Activated CD4-positive, CD25-positive, alpha-beta regulatory T cell treated with anti-CD3 and anti-CD28 coated beads, Interleukin-2, amount 50 U/mL, for 24 hours (primary cell): ENCODE measurements at regions not wholly inside any gene's neighbourhood (a gene's known extent, or its start where the extent isn't known, plus 50 kb on each side); places are given as distances from the start of the nearest gene placed in this dataset.
"Not testable (repeated sequence)": the region's sequence is repeated elsewhere in the genome, so short reads cannot be mapped to it uniquely, and the experiment has no call there.

Experiments
- ATAC-seq, 2 donors: fragments of 150-1000 bp; cut with Tn5 transposase; one replicate each; pipeline ENCODE4 v1.10.0; 2021; ENCODE audit warnings: mild to moderate bottlenecking in 1 of 2, moderate library complexity in 1 of 2

DNA sequence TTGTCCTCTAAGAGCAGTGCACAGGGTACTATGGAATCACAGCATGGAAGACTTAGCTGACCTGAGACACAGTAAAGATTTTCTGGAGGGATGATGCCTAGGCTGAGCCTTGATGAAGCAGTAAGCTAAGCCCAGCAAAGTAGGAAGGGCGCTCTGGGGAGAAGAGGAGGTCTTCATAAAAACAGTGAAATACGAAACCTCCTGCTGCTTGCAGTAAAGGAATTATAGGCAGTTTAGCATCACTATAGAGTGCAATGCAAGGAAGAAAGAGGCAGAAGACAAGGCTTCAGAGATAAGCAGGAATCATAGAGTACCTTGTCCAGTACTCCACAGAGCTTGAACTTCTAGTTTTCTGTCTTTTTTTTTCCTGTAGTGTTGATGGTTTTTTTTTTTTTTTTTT is 555.7 kb upstream of the CADM1 start:
- ATAC-seq, result no peak

DNA sequence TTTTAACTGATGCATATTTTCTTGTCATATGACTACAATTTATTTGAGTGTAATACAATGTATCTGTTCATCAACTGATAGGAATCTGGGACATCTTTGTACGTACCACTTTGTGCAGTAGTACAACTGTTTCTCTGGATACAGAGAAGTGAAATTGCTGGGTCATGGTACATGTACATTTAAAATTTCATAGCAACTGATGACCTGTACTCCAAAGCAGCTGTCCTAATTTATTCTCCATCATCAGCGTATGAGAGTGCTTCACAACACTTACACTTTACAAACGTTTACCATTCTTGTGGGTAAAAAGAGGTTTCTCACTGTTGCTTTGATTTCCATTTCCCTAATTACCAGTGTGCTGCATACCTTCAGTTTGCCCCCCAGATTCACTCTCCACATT is 552.8 kb upstream of the CADM1 start:
- ATAC-seq, result no peak

DNA sequence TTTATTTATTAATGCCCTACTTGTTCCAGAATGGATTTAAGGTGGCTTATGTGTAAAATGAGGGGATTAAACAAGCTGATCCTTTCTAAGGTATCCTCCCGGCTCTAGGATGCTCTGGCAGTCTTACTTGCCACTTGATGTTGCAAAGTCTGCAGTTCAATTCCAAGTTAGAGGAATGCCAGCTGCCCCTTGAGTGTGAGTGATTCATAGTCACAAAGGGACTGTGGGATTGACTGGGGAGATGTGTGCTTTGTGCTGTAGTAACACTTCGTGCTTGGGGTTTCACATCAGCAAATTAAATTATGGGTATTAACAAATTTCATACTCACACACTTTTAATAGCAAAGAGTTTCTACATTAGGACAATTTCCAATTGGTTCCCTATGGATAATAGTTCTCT is 550.8 kb upstream of the CADM1 start:
- ATAC-seq, result no peak

DNA sequence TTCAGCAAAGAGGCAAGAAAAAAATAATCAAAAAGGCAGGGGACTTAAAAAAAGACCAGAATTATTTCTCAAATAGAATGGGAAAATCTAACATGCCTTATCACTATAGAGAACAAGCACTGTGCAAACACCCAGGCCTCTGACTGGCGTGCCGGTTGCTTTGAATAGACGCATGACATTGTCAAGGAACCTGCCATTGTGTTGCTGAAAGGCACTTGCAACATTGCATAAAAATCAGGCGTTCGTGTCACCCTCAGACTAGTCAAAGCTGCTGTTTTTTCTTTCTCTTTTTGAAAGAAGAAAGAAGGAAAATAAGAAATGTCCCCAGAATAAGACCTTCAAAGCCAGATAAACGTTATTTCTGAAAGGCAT is 549.3 kb upstream of the CADM1 start:
- ATAC-seq, result no peak

DNA sequence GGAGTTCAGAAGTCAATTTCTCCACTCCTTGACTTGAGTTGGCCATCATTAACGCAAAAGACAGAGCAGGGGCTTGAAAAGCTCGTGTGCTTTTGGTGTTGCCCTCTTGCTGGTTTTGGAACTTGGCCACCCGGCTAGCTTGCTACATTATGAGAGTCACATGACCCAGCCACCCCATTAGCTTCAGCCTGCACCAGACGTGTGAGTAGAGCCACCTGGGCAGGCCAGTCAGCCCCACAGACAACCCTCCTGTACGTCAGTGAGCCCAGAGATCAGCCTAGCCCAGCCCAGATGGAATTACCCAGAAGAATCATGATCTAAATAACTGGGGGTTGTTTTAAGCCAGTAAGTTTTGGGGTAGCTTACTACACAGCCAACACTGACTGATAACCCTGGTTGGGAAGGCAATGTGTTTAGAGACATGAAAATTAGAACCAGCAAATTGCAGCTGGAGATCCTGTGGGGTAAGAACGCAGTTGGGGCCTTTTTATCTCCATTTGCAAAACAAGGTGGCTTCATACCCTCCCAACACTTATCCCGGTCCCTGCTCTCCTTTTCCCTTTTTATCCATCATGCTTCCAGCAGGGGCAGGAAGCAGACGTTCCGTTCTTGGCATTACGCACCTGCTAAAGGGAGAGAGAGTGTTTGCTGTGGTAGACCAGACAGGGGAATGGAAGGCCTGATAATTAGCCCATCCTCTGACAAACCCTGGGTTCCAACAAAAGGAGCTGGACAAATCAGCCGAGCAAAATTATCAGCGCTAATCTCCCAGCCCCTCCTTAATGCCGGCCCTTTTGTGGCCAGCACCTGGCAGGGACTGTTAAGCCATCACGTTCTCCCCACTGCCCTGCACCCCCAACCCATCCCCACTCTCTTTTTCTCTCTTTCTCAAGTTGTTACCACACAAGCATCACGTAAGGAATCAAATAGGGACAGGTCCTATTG is 548.7 kb upstream of the CADM1 start:
- no peak for ATAC-seq

DNA sequence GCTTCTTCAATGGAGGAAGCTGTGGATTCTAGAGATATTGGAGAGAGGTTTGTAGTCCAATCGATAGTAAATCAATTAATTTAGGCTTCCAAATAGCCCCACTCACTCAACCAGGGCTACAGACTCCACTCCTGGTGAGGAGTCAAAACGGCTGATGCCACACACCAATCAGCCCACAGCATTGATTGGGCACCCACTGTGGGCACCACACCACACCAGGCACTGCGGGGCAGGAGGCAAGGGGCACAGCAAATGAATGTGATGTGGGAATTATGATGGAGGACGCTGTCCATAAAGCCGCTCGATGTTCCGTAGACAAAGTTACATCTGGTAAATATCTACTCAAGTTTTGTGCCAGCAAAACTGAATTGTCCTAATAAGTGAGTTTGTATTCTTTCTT is 547.3 kb upstream of the CADM1 start:
- ATAC-seq, result no peak

DNA sequence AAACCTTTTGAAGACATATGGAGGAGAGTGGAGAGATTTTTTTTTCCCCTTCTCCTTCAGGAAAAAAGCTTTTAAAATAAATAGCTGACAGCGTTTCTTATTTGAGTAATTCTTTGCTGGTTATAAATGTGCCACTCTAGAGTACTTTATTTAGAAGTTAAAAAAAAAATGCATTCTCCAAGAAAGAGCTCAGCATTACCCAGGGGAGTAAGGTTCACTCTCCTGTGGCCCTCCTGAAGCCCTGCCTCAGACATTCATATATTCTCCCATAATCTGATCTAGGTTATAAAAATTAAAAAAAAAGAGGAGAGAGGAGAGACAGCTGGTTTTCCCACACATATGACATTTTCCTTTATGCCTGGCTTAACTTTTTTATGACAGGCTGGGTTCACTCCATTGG is 545.2 kb upstream of the CADM1 start:
- no peak for ATAC-seq

DNA sequence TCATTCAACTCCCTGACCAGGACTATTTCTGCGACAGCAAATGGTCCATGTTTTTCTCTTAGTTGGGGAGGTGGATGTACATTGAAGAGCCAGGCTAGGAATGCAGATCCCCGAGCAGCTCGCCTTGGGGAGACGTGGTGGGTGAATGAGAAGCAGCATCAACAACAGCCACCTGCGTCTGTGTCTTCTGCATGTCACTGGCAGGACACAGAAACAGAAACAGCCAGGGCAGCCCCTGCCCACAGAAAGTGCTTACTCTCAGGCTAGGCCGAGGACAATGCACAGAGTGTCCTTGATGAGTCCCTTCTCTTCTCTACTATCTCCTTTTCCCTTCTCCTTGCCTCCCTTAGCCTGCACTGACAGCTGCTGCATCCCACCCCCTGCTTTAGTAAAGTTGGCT is 541.9 kb upstream of the CADM1 start:
- no peak for ATAC-seq

DNA sequence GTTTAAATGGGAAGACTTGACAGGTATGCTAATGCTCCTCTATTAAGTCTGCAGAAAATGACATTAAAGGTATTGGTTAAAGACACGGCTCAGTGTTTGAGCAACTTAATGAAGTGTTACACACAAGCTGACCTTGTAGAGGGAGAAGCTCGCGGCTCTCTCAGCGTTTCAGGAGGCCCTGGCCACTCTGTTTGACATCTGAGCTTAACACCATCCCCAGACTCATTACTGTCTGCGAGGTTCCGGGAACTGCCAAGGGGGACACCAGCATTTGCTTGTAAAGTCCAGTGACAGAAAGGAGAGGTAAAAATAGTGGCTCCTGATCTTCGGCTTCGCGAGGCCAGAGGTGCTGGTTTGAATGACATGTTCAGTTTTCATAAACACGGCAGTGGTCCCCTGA is 540.7 kb upstream of the CADM1 start:
- ATAC-seq, result no peak

DNA sequence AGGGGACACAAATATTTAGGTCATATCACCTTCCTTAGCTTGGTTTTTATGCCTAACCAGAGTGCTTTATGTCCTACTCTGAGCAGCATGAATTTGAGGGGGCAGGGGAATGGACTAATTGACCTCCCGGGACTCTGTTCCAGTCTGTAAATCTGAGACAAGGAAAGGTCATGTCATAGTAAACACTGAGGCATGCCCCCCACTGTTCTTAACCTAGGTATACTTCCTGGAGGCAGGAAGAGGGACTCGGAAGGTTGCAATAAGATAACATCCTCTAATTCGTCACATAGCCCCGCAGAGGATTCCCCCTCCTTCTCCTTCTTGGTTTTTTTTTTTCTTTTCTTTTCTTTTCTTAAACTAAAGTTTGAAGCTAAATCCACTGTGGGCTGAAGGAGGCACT is 540.3 kb upstream of the CADM1 start:
- ATAC-seq, result no peak

DNA sequence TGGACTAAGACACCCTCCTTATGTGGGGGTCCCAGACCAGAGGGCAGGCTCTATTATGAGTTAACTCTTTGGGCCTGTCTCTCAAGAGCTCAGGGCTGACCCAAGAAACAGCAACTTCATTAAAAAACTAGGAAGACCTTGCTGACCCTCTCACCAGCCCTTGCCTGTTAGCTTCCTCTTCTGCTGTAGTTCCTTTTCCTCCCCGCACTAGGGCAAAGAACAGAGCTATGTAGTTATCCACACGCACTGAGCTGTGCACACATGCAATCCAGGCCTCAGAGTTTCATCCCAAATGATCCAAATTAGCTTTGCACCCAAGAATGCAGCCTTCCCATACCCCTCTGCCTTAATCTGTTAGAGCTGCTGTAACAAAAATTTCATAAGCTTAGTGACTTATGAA is 539.6 kb upstream of the CADM1 start:
- ATAC-seq, result no peak

DNA sequence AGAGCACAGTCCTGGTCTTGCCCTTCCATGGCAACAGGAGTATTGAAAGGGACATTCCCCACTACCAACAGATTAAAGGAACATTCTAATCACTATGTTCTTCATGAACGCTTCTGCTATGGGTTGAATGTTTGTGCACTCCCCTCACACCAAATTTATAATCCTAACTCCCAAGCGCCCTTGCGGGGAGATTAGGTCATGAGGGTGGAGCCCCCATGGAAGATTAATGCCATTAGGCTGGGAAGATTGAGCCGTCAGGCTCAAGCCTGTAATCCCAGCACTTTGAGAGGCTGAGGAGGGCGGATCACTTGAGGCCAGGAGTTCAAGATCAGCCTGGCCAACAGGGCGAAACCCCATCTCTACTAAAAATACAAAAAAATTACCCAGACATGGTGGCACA is 538.8 kb upstream of the CADM1 start:
- ATAC-seq, result not testable (repeated sequence)

DNA sequence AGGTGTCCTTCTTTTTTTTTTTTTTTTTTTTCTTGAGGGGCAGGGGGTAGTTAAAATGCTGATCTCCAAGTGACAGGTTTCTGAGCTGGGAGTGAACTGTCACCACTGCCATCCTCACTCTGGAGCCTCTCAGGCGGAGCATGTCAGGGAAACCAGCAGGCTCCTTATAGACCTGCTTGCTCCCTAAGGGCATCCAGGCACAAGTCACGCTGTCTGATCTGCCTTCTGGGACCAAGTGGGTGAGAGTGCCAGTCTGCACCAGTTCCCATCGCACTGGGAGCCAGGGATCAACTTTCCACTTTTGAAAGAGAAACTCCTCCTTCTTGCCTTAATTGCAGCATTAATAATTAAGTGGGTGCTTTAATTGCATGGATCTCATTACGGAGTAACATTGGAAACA is 537.9 kb upstream of the CADM1 start:
- no peak for ATAC-seq

DNA sequence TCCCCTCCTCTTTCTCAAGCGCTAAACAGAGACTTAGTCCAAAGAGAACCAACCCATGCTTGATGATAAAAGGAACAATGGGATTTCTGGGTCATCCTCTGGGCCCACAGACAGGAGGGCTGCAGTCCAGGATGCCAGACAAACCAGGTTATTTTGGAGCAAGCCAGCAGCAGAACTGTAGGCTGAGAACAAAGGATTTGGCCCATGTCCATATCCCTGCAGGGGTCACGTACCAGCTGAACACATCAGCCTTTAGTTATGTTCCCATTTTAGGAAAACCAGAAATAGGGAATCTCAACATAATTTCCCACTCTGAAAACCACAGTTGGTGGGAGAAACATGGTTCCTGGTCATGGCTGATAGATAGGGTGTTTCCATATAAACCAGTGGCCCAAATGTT is 533.6 kb upstream of the CADM1 start:
- ATAC-seq, result no peak

DNA sequence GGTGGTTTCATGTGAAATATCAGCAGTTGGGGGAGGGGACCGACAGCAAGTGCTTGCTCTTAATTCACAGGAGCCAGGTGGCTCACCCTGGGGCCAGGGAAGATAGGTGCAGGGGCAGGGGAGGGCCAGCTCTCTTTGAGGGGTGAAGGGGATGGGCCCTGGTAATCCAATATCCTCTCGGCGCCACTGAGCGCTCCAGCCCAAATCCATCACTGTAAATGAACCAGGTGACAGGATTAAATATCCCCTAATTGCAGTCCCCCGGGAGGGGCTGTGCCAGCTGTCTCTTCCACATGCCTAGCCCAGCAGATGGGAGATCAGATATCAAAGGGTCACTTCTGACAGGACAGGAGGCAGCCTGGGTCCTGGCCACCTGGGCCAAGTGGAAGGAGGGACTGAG is 531.8 kb upstream of the CADM1 start:
- ATAC-seq, result no peak

DNA sequence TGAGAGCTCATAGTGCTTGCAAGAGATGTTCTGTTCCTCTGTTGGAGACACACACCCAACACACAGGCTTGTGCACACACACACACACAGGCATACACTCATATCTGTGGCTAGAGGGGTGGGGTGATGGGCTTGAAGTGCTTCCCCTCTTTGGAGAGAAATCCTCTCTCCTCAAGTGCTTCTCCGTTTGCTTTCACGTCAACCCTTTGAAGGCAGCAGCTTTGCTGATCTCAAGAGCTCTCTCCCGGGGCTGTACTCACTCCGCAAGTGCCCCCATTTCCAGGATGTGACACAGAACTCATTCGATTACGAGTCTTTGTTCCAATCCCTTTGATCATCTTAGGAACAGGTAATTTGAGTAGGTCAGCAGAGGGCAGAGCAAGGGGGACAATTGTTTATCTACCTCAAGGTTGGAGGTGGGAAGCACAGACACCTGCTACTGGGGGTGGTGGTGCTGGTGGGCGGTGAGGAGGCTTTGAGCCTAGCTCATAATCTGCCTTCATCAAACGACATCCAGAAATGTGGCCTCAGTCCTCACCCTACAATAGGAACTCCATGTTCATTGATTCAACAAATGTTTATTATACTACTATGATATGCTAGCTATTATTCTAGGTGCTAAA is 529.8 kb upstream of the CADM1 start:
- ATAC-seq, result no peak

DNA sequence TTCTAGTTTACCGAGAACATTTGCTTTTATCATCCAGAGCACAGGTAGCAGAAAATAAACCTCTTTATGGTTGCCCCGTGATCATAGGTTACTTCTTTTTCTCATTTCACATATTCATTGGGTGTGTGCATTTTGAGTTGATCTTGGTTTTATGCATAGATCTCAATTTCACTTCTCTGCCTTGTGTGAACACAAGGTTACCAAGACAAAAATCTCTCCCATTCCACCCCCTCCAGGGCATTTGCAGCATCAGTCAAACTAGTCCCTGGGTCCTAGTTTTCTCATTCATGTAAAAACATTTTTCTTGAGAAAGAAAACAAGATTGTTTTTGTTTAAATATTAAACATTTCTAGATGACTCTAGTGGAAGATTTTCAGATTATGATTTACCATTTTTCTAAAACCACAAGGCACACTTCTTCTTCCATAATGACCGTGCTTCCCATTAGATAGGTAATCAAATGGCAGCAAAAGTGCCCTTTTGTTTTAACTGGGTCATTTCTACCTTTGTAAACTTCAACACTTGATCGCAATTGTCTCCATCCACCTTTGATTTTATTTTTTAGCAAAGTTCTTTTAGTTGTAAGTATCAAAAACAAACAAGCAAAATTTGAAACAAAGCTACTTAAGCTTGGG is 526.6 kb upstream of the CADM1 start:
- no peak for ATAC-seq

DNA sequence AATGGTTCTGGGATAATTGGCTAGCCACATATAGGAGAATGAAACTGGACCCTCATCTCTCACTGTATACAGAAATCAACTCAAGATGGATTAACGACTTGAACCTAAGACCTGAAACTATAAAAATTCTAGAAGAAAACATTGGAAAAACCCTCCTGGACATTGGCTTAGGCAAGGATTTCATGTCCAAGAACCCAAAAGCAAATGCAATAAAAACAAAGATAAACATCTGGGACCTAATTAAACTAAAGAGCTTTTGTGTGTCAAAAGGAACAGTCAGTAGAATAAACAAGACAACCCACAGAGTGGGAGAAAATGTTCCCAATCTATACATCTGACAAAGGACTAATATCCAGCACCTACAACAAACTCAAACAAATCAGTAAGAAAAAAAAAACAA is 524.3 kb upstream of the CADM1 start:
- not testable (repeated sequence) for ATAC-seq

DNA sequence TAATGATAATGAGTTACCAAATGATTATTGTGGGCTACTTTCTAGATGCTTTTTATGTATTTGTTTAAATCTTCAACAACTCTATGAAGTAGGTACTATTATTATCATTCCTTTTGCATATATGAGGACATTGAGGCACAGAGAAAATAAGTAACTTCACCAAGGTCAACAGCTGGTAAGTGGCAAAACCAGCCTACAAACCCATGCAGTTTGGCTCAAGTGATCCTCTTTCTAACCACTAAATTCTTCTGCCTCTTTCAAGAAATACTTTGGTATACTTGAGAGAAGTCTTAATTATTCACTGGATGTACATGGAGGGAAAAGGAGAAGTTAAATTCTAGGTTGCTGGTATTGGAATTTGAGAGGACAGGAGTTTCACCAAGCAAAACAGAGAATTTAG is 495.2 kb upstream of the CADM1 start:
- ATAC-seq, result no peak

DNA sequence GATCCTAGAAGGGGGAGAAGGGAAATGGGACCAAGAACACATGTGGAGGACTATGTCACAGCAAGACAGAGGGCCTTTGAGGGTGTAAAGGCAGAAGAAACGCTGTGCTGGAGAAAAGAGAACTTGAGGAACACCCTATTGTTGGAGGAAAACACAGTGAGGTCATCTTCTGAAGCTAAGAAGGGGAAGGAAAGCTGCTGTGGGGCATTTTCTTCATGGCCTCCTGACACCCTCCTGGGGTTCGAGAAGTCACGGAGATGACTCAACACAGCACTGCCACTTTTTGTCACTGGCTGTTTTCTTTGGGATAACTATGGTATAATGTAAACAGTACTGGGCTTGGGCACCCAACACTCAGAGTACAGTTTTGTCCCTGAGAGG is 492.6 kb upstream of the CADM1 start:
- ATAC-seq, result no peak

DNA sequence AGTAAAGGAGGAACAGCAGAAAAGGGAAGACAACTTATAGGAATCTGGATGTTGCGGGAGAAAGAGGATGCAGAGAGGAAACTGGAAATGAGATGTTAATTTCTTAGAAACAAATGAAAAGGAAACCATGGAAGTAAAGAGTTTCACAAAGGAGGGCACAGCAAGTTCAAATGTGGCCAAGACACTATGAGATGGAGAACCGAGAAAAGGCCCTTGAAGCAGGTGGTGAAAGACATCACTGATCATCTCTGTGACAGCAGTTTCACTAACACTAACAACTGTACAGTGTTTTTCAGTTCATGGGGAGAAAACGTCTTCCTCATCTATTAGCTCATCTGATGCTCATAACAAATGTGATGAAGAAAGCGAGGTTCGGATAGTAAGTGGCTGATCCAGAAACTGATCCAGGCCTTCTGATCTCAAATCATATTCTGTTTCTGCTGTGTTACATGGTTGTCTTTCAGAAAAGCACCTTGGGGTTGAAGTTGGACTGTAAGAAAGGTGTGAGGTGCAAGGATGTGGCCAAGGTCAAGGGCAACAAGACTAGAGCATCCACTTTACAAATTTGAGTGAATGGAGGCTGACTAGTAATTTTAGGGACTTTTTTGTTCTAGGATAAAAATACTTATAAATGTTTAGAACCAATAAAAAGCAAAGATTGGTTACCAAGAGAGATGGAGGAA is 492.1 kb upstream of the CADM1 start:
- ATAC-seq, result no peak

DNA sequence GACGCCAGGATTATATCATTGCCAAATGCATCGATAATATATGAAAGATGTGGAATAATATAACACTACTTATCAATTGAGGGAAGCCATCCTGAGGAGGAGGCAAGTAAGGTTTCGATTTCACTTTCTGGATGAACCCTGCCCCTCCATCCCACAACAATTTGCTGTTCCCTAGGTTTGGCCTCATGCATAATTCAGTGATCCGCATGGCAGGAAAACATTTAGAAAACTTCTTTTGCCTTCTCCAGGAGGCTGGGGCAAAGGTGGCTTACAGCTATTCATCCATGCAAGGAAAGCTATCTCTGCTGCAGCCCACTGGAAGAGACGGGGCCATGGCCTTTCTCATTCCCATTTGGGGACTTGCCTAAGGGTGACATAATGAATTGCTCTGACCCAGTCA is 489.4 kb upstream of the CADM1 start:
- ATAC-seq, result no peak

DNA sequence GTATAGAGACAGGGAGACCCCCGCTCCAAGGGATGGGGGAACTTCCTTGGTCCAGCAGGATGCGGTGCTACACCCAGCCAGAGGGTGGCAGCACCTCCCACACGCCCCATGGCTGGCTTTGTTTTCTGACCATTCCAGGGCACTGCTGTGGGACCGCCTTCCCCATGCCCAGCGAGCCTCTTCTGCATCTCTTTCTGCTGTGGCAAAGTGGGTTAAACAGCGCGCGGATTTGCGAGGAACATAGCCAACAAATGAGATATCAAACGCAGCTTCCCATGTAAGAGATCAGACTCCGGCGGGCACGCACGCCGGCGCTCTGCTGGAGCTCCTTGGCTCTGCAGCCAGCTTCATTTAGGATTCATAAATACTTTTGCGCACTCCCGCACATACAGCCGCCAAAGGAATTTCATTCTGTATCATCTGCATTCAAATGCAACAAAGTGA is 485.8 kb upstream of the CADM1 start:
- ATAC-seq, result no peak

DNA sequence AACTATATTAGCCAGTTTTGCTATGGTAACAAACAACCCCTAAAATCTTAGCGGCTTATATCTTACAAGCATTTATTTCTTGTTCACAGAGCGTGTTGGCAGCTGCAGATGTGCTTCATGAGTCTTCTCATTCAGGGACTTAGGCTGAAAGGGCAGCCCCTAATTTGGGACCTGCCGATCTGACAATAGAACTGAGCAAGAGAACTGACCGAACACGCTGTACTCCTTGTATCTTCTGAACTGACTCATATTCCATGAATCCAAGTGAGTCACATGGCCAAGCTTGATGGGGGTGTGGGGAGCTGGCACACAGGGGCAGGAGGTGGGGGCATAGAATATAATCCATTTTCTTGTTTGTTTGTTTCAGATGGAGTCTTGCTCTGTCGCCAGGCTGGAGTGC is 481.7 kb upstream of the CADM1 start:
- ATAC-seq, result no peak
